C4-2B (cell line): ENCODE measurements at regions not wholly inside any gene's neighbourhood (a gene's known extent, or its start where the extent isn't known, plus 50 kb on each side); places are given as distances from the start of the nearest gene placed in this dataset.

Source experiments
- H3K27ac ChIP-seq: fragments of 450-650 bp; 2 replicates; pipeline ENCODE4 v1.5.1; 2017
- ZFX ChIP-seq: fragments of 450-650 bp; IDR thresholded peaks from 2 replicates; pipeline ENCODE4 v1.6.1; 2017
- TF ChIP-seq, protein P1 (sequence below): fragments of 450-650 bp; conservative IDR thresholded peaks from 2 replicates; pipeline ENCODE4 v1.5.1; 2017; ENCODE audit warnings: mild to moderate bottlenecking

DNA sequence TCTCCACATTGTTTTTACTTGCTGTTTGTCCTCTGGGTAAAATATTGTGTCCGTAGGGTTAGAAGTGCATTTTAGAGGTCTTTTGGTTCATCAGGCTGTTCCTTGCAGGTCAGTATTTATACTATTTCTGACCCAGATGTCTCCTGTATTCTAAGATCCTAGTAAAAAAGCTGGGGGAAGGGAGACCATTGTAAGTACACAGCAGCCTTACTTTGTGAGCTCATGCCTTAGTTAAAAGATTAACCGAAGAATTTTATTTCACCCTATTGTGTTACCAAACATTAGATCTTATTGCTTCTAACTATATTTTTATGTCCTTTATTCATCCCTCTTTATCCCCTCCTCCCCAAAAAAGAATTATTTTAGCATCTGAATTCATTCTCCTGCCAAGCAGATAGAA lies 444.1 kb upstream of the RBFOX1 start:
- H3K27ac ChIP-seq, result no peak overlapping the region
- TF ChIP-seq ZFX, result no peak
- TF ChIP-seq, protein P1, sequence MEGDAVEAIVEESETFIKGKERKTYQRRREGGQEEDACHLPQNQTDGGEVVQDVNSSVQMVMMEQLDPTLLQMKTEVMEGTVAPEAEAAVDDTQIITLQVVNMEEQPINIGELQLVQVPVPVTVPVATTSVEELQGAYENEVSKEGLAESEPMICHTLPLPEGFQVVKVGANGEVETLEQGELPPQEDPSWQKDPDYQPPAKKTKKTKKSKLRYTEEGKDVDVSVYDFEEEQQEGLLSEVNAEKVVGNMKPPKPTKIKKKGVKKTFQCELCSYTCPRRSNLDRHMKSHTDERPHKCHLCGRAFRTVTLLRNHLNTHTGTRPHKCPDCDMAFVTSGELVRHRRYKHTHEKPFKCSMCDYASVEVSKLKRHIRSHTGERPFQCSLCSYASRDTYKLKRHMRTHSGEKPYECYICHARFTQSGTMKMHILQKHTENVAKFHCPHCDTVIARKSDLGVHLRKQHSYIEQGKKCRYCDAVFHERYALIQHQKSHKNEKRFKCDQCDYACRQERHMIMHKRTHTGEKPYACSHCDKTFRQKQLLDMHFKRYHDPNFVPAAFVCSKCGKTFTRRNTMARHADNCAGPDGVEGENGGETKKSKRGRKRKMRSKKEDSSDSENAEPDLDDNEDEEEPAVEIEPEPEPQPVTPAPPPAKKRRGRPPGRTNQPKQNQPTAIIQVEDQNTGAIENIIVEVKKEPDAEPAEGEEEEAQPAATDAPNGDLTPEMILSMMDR, result no peak

DNA sequence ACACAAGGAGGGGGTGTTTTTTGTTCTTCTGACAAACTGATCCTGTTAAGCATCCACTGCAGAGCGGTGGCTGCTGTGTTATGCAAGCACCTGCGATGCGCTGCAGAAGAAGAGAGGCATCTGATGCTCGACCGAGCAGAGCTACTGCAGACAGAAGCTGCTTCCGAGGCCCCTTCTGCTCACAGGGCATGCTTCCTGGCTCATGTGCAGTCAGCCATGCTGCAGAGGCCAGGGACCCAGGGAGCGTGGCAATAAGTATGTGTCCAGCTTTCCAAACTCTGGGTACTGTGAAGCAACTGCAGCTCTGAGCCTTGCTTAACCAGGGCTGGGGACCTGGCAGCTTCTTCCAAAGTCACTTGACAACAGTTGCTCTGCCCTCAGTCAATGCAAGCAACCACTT lies 448.6 kb upstream of the RBFOX1 start:
- TF ChIP-seq, protein P1, result no peak
- TF ChIP-seq ZFX, result no peak

DNA sequence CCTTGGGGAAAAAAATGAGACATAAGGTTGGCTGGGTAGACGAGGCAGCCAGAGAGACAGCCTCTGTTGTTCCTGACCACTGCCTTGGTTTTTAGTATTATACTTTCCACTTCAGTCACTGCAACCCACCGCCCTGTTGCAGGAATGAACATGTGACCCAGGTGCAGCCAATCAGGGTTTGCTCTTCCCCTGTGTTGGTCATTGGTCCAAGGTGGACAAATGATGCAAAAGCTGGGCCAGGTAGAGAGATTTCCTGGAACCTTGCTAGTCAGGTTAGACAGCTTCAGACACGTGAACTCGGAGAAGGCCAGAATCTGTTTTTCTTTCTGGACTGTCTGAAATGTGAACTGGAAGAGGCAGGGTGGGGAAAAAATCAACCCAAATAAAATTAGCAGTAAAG lies 452.4 kb upstream of the RBFOX1 start:
- no peak overlapping the region for H3K27ac ChIP-seq
- TF ChIP-seq, protein P1, result no peak

More for the DNA sequence above, 448.6 kb upstream of the RBFOX1 start:
- no peak overlapping the region for H3K27ac ChIP-seq

DNA sequence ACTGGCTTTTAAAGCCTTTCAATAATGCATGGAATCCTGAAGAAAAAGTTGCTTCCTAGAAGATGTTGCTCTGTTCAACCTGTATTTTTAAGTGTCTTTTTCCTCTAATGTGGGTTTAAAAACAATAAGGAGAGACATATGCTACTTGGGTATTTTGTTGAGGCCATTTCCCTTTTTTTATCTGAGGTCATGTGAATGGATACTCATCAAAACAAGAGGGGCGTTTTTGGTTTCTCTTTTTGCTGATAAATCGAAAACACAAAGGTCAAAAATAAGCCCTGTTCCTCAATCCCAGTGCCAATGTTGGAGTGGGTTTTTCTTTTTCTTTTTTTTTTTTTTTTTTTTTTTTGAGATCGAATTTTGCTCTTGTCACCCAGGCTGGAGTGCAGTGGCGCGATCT lies 468.0 kb upstream of the RBFOX1 start:
- TF ChIP-seq, protein P1, result no peak
- no peak for TF ChIP-seq ZFX
- H3K27ac ChIP-seq, result no peak overlapping the region

DNA sequence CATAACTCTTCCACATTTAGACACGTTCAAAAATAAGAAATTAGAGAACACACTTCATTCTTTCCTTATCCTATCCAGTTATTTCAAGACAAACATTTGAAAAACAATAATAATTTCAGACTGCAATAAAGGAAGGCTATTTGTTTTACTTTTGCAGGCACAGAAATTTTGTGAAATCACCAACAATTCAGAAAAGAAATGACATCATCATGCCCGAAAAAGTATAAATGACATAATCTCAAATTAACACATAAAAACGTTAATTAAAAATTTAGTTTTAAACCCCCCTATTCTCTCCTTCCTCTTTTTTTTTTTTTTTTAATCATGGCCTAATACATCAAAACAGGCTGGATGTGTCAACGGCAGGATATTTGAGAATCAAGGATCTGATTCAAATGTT lies 468.4 kb upstream of the RBFOX1 start:
- TF ChIP-seq ZFX, result no peak
- TF ChIP-seq, protein P1, result no peak
- no peak overlapping the region for H3K27ac ChIP-seq

DNA sequence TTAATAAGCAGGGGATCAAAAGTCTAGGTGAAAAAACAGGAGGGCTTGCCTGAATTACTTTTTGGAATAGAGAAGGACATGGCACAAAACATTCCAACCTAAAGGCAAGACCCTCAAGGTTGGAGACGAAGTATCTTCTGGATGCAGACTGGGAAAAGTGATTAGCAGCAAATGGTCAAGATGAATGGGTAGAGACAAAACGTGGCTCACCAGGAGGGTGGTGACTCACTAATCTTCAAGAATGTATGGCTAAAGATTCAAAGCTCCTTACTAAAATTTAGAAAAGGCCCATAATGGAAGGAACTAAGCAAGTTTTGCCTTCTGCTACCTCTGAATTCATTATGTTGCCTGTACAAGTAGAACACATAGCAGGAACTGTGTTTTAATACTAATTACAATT lies 469.5 kb upstream of the RBFOX1 start:
- no peak for TF ChIP-seq ZFX
- H3K27ac ChIP-seq, result no peak overlapping the region

DNA sequence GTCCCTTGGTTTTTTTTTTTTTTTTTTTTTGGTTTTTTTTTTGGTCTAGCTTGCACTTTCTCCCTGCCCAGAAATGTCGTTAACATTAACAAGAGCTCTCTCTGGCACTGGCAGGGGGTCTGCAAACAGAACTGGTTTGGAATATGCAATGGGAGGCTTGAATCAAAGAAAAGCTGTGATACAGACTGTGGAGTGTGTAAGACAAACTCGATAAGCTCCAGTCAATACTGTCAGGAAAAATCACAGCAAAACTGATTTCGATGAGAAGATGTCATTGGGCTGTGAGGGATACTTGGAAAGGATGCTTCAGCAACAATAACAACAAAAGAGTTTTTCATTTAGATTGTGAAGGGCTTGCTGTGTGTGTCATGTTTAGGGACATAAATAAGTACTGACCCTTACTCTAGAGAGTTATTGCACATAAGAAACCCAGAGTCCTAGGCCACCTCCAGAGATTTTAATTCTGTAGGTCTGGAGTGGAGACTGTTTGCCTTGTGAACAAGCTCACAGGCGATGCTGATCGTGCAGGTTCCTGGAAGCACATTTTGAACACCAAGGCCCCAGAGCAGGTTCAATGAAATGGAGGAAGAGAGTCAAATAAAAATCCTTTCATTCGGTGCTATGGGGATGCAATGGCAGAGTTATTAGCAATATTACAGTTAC lies 470.7 kb upstream of the RBFOX1 start:
- no peak overlapping the region for H3K27ac ChIP-seq
- no peak for TF ChIP-seq ZFX
- TF ChIP-seq, protein P1, result no peak

DNA sequence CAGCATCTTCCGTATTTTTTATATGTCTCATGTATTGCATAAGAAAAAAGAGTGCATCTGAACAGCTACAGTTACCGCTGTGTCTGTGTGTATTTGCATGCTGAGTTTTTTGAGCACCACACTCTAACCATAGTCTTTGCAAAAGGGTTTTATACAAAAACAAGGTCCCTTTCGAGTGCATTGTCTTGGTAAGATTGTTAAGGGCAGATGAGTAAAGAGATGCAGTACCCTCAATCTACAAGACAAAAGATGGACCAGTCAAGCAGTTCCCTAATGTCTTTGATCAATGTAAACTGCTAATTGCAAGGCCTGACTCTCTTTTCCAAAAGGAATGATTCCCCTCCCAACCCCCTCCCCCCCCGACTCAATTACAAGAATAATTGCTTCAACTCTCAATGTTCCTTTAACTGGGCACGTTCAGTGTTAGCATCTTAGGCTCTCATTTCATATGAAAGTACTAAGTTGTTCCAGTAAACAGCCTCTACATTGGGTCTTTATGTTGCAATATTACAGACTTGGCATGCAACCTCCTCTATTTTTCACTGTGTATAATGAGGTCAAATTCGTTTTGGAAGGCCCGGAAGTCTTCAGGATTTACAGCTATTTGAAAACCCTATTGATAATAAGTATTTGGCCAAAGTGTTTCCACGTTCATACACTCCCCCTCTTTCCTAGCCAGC lies 471.4 kb upstream of the RBFOX1 start:
- H3K27ac ChIP-seq, result no peak overlapping the region
- TF ChIP-seq, protein P1, result no peak
- no peak for TF ChIP-seq ZFX
